ENCODE measurements at regions not wholly inside any gene's neighbourhood (a gene's known extent, or its start where the extent isn't known, plus 50 kb on each side); places are given as distances from the start of the nearest gene placed in this dataset.

GRCh38 chr16:62224646-62225209 is 188.5 kb upstream of the CDH8 start:
- no peaks in the 10 kb centered on the region for H3K27me3 ChIP-seq (ENCODE audit: control insufficient read depth, insufficient read depth, low read length)
- no peak overlapping the region for H3K27ac ChIP-seq (ENCODE audit: low read length)
- H3K36me3 ChIP-seq (ENCODE audit: control insufficient read depth, insufficient read depth, low read length), result no peaks in the 10 kb centered on the region
- no peaks in the 10 kb centered on the region for H3K9me3 ChIP-seq (ENCODE audit: control insufficient read depth, low read depth, low read length)
- no peak for DNase-seq
- 80% methylated on average over 2 of the region's 9 CpGs for WGBS (ENCODE audit: insufficient coverage, low lambda C conversion rate)
- H3K4me3 ChIP-seq (ENCODE audit: low read length), result no peak overlapping the region
- no peaks in the 10 kb centered on the region for H3K4me1 ChIP-seq (ENCODE audit: control insufficient read depth, insufficient read depth, low read length)

GRCh38 chr16:62216837-62217236 is 180.6 kb upstream of the CDH8 start:
- Histone ChIP-seq H3K4me1 (ENCODE audit: control insufficient read depth, insufficient read depth, low read length) (no peaks in the 10 kb centered on the region), H3K9me3 (ENCODE audit: control insufficient read depth, low read depth, low read length) (no peaks in the 10 kb centered on the region), H3K27ac (ENCODE audit: low read length) (no peak overlapping the region), H3K4me3 (ENCODE audit: low read length) (no peak overlapping the region), H3K36me3 (ENCODE audit: control insufficient read depth, insufficient read depth, low read length) (no peaks in the 10 kb centered on the region), H3K27me3 (ENCODE audit: control insufficient read depth, insufficient read depth, low read length) (no peaks in the 10 kb centered on the region)
- DNase-seq, result no peak
- WGBS (ENCODE audit: insufficient coverage, low lambda C conversion rate), result no CpG with 5 or more reads among the region's 3 CpGs

GRCh38 chr16:62213763-62214162 is 177.5 kb upstream of the CDH8 start:
- H3K4me1 ChIP-seq (ENCODE audit: control insufficient read depth, insufficient read depth, low read length), result no peaks in the 10 kb centered on the region
- H3K4me3 ChIP-seq (ENCODE audit: low read length), result no peak overlapping the region
- whole genome bisulfite sequencing (ENCODE audit: insufficient coverage, low lambda C conversion rate), result no CpG with 5 or more reads among the region's 2 CpGs
- H3K36me3 ChIP-seq (ENCODE audit: control insufficient read depth, insufficient read depth, low read length), result no peaks in the 10 kb centered on the region
- H3K27ac ChIP-seq (ENCODE audit: low read length), result no peak overlapping the region
- DNase-seq, result no peak
- no peaks in the 10 kb centered on the region for H3K9me3 ChIP-seq (ENCODE audit: control insufficient read depth, low read depth, low read length)
- no peaks in the 10 kb centered on the region for H3K27me3 ChIP-seq (ENCODE audit: control insufficient read depth, insufficient read depth, low read length)

GRCh38 chr16:62208934-62209333 is 172.7 kb upstream of the CDH8 start:
- no peaks in the 10 kb centered on the region for H3K9me3 ChIP-seq (ENCODE audit: control insufficient read depth, low read depth, low read length)
- no peaks in the 10 kb centered on the region for H3K27me3 ChIP-seq (ENCODE audit: control insufficient read depth, insufficient read depth, low read length)
- no peak overlapping the region for H3K4me3 ChIP-seq (ENCODE audit: low read length)
- no peaks in the 10 kb centered on the region for H3K36me3 ChIP-seq (ENCODE audit: control insufficient read depth, insufficient read depth, low read length)
- DNase-seq, result no peak
- no peaks in the 10 kb centered on the region for H3K4me1 ChIP-seq (ENCODE audit: control insufficient read depth, insufficient read depth, low read length)
- no peak overlapping the region for H3K27ac ChIP-seq (ENCODE audit: low read length)
- WGBS (ENCODE audit: insufficient coverage, low lambda C conversion rate), result 90% methylated on average over 2 of the region's 4 CpGs

- no CpG with 5 or more reads among the region's 1 CpG for WGBS (ENCODE audit: insufficient coverage, low lambda C conversion rate)
- Histone ChIP-seq H3K27me3 (ENCODE audit: control insufficient read depth, insufficient read depth, low read length) (no peaks in the 10 kb centered on the region), H3K9me3 (ENCODE audit: control insufficient read depth, low read depth, low read length) (no peaks in the 10 kb centered on the region), H3K4me3 (ENCODE audit: low read length) (no peak overlapping the region), H3K27ac (ENCODE audit: low read length) (no peak overlapping the region), H3K4me1 (ENCODE audit: control insufficient read depth, insufficient read depth, low read length) (no peaks in the 10 kb centered on the region), H3K36me3 (ENCODE audit: control insufficient read depth, insufficient read depth, low read length) (no peaks in the 10 kb centered on the region)
- no peak for DNase-seq
Observed at GRCh38 chr16:62205459-62205858, 169.2 kb upstream of the CDH8 start.

GRCh38 chr16:62201911-62202310 is 165.7 kb upstream of the CDH8 start:
- Histone ChIP-seq H3K4me1 (ENCODE audit: control insufficient read depth, insufficient read depth, low read length) (no peaks in the 10 kb centered on the region), H3K9me3 (ENCODE audit: control insufficient read depth, low read depth, low read length) (no peaks in the 10 kb centered on the region), H3K36me3 (ENCODE audit: control insufficient read depth, insufficient read depth, low read length) (no peaks in the 10 kb centered on the region), H3K27ac (ENCODE audit: low read length) (no peak overlapping the region), H3K4me3 (ENCODE audit: low read length) (no peak overlapping the region), H3K27me3 (ENCODE audit: control insufficient read depth, insufficient read depth, low read length) (no peaks in the 10 kb centered on the region)
- DNase-seq, result no peak
- 100% methylated on average over 2 of the region's 8 CpGs for WGBS (ENCODE audit: insufficient coverage, low lambda C conversion rate)

- H3K4me1 ChIP-seq (ENCODE audit: control insufficient read depth, insufficient read depth, low read length), result no peaks in the 10 kb centered on the region
- no peak overlapping the region for H3K27ac ChIP-seq (ENCODE audit: low read length)
- DNase-seq, result no peak
- H3K4me3 ChIP-seq (ENCODE audit: low read length), result no peak overlapping the region
- H3K27me3 ChIP-seq (ENCODE audit: control insufficient read depth, insufficient read depth, low read length), result no peaks in the 10 kb centered on the region
- no peaks in the 10 kb centered on the region for H3K9me3 ChIP-seq (ENCODE audit: control insufficient read depth, low read depth, low read length)
- H3K36me3 ChIP-seq (ENCODE audit: control insufficient read depth, insufficient read depth, low read length), result no peaks in the 10 kb centered on the region
- 55% methylated on average over 2 of the region's 3 CpGs for WGBS (ENCODE audit: insufficient coverage, low lambda C conversion rate)
Observed at GRCh38 chr16:62194828-62195227, 158.6 kb upstream of the CDH8 start.

GRCh38 chr16:62190426-62190825 is 154.2 kb upstream of the CDH8 start:
- no peak overlapping the region for H3K4me3 ChIP-seq (ENCODE audit: low read length)
- H3K27ac ChIP-seq (ENCODE audit: low read length), result no peak overlapping the region
- WGBS (ENCODE audit: insufficient coverage, low lambda C conversion rate), result 0% methylated on average over 1 of the region's 2 CpGs
- H3K4me1 ChIP-seq (ENCODE audit: control insufficient read depth, insufficient read depth, low read length), result no peaks in the 10 kb centered on the region
- H3K27me3 ChIP-seq (ENCODE audit: control insufficient read depth, insufficient read depth, low read length), result no peaks in the 10 kb centered on the region
- H3K9me3 ChIP-seq (ENCODE audit: control insufficient read depth, low read depth, low read length), result no peaks in the 10 kb centered on the region
- DNase-seq, result no peak
- no peaks in the 10 kb centered on the region for H3K36me3 ChIP-seq (ENCODE audit: control insufficient read depth, insufficient read depth, low read length)

- H3K4me3 ChIP-seq (ENCODE audit: low read length), result no peak overlapping the region
- 80% methylated on average over 1 of the region's 11 CpGs for WGBS (ENCODE audit: insufficient coverage, low lambda C conversion rate)
- H3K27ac ChIP-seq (ENCODE audit: low read length), result no peak overlapping the region
- H3K4me1 ChIP-seq (ENCODE audit: control insufficient read depth, insufficient read depth, low read length), result no peaks in the 10 kb centered on the region
- no peak for DNase-seq
- no peaks in the 10 kb centered on the region for H3K9me3 ChIP-seq (ENCODE audit: control insufficient read depth, low read depth, low read length)
- no peaks in the 10 kb centered on the region for H3K36me3 ChIP-seq (ENCODE audit: control insufficient read depth, insufficient read depth, low read length)
- H3K27me3 ChIP-seq (ENCODE audit: control insufficient read depth, insufficient read depth, low read length), result no peaks in the 10 kb centered on the region
Observed at GRCh38 chr16:62177351-62178203, 141.3 kb upstream of the CDH8 start.

- no peak overlapping the region for H3K27ac ChIP-seq (ENCODE audit: low read length)
- no peak for DNase-seq
- no peaks in the 10 kb centered on the region for H3K27me3 ChIP-seq (ENCODE audit: control insufficient read depth, insufficient read depth, low read length)
- WGBS (ENCODE audit: insufficient coverage, low lambda C conversion rate), result no CpG with 5 or more reads among the region's 2 CpGs
- H3K4me3 ChIP-seq (ENCODE audit: low read length), result no peak overlapping the region
- H3K9me3 ChIP-seq (ENCODE audit: control insufficient read depth, low read depth, low read length), result no peaks in the 10 kb centered on the region
- H3K36me3 ChIP-seq (ENCODE audit: control insufficient read depth, insufficient read depth, low read length), result no peaks in the 10 kb centered on the region
- no peaks in the 10 kb centered on the region for H3K4me1 ChIP-seq (ENCODE audit: control insufficient read depth, insufficient read depth, low read length)
Observed at GRCh38 chr16:62170642-62171041, 134.4 kb upstream of the CDH8 start.

- H3K27me3 ChIP-seq (ENCODE audit: control insufficient read depth, insufficient read depth, low read length), result no peaks in the 10 kb centered on the region
- H3K36me3 ChIP-seq (ENCODE audit: control insufficient read depth, insufficient read depth, low read length), result no peaks in the 10 kb centered on the region
- H3K4me3 ChIP-seq (ENCODE audit: low read length), result no peak overlapping the region
- 89% methylated on average over 1 of the region's 1 CpG for WGBS (ENCODE audit: insufficient coverage, low lambda C conversion rate)
- no peak for DNase-seq
- no peak overlapping the region for H3K27ac ChIP-seq (ENCODE audit: low read length)
- no peaks in the 10 kb centered on the region for H3K4me1 ChIP-seq (ENCODE audit: control insufficient read depth, insufficient read depth, low read length)
- no peaks in the 10 kb centered on the region for H3K9me3 ChIP-seq (ENCODE audit: control insufficient read depth, low read depth, low read length)
Observed at GRCh38 chr16:62167551-62167950, 131.3 kb upstream of the CDH8 start.
